ENCODE measurements at regions not wholly inside any gene's neighbourhood (a gene's known extent, or its start where the extent isn't known, plus 50 kb on each side); places are given as distances from the start of the nearest gene placed in this dataset.
"Not testable (repeated sequence)": the region's sequence is repeated elsewhere in the genome, so short reads cannot be mapped to it uniquely, and the experiment has no call there.

GRCh38 chr12:67046062-67046461 is 223.1 kb upstream of the CAND1 start:
- DNase-seq, result no peak

GRCh38 chr12:67047634-67048033 is 221.5 kb upstream of the CAND1 start:
- DNase-seq, result no peak

- DNase-seq, result no peak
These were observed 220.8 kb upstream of the CAND1 start for GRCh38 chr12:67048371-67048770.

GRCh38 chr12:67049199-67049598 is 220.0 kb upstream of the CAND1 start:
- not testable (repeated sequence) for DNase-seq

GRCh38 chr12:67052981-67053380 is 216.2 kb upstream of the CAND1 start:
- DNase-seq, result no peak

- DNase-seq, result no peak
These were observed 212.8 kb upstream of the CAND1 start for GRCh38 chr12:67056329-67056728.

GRCh38 chr12:67057072-67057471 is 212.1 kb upstream of the CAND1 start:
- no peak for DNase-seq

GRCh38 chr12:67062193-67062592 is 207.0 kb upstream of the CAND1 start:
- no peak for DNase-seq

- no peak for DNase-seq
These were observed 201.5 kb upstream of the CAND1 start for GRCh38 chr12:67067453-67068203.

GRCh38 chr12:67068204-67068731 is 200.9 kb upstream of the CAND1 start:
- DNase-seq, result peak; percentile 16

GRCh38 chr12:67068761-67069450 is 200.3 kb upstream of the CAND1 start:
- DNase-seq, result peak; percentile 63

GRCh38 chr12:67069451-67070306 is 199.5 kb upstream of the CAND1 start:
- peak; percentile 59 for DNase-seq

GRCh38 chr12:67070307-67070600 is 198.9 kb upstream of the CAND1 start:
- no peak for DNase-seq

- no peak for DNase-seq
These were observed 198.6 kb upstream of the CAND1 start for GRCh38 chr12:67070604-67071003.

GRCh38 chr12:67072281-67072680 is 196.9 kb upstream of the CAND1 start:
- not testable (repeated sequence) for DNase-seq

- no peak for DNase-seq
These were observed 195.8 kb upstream of the CAND1 start for GRCh38 chr12:67073336-67073735.

GRCh38 chr12:67074072-67074471 is 195.1 kb upstream of the CAND1 start:
- no peak for DNase-seq

- no peak for DNase-seq
These were observed 191.5 kb upstream of the CAND1 start for GRCh38 chr12:67077617-67078016.

- no peak for DNase-seq
These were observed 190.2 kb upstream of the CAND1 start for GRCh38 chr12:67078957-67079356.

- no peak for DNase-seq
These were observed 188.5 kb upstream of the CAND1 start for GRCh38 chr12:67080637-67081036.

GRCh38 chr12:67082221-67082620 is 186.9 kb upstream of the CAND1 start:
- DNase-seq, result no peak

GRCh38 chr12:67085699-67086098 is 183.5 kb upstream of the CAND1 start:
- DNase-seq, result no peak

GRCh38 chr12:67086116-67086515 is 183.0 kb upstream of the CAND1 start:
- no peak for DNase-seq

Data from hematopoietic multipotent progenitor cell treated with erythropoietin and hydrocortisone succinate and interleukin-3 and kit ligand, for 4 days (in vitro differentiated cells).